HG03521 (cell line): ENCODE measurements at regions not wholly inside any gene's neighbourhood (a gene's known extent, or its start where the extent isn't known, plus 50 kb on each side); places are given as distances from the start of the nearest gene placed in this dataset.
A peak's percentile ranks its signal among the peaks of the same experiment; 100 is the strongest.
"Not testable (repeated sequence)": the region's sequence is repeated elsewhere in the genome, so short reads cannot be mapped to it uniquely, and the experiment has no call there.

Source experiments
- ATAC-seq: cut with Tn5 transposase; IDR thresholded peaks from one replicate; pipeline ENCODE4 v1.9.1; 2021; ENCODE audit warnings: mild to moderate bottlenecking, moderate library complexity; ENCODE audit not compliant: unreplicated experiment

GRCh38 chr4:78660559-78660958, 109.0 kb downstream of the ANXA3 start:
- ATAC-seq, result no peak

- no peak for ATAC-seq
Observed at GRCh38 chr4:78661086-78661690, 109.6 kb downstream of the ANXA3 start.

GRCh38 chr4:78661921-78662521, 110.5 kb downstream of the ANXA3 start:
- ATAC-seq, result peak; percentile 82

GRCh38 chr4:78662658-78663057, 111.1 kb downstream of the ANXA3 start:
- ATAC-seq, result no peak

- not testable (repeated sequence) for ATAC-seq
Observed at GRCh38 chr4:78664296-78664695, 111.9 kb upstream of the BMP2K start.

GRCh38 chr4:78665216-78665770, 110.9 kb upstream of the BMP2K start:
- ATAC-seq, result no peak

- ATAC-seq, result no peak
Observed at GRCh38 chr4:78666830-78667258, 109.3 kb upstream of the BMP2K start.

GRCh38 chr4:78667325-78667724, 108.8 kb upstream of the BMP2K start:
- no peak for ATAC-seq

GRCh38 chr4:78667764-78668163, 108.4 kb upstream of the BMP2K start:
- peak; percentile 53 for ATAC-seq

- no peak for ATAC-seq
Observed at GRCh38 chr4:78669453-78669852, 106.7 kb upstream of the BMP2K start.

GRCh38 chr4:78671903-78672815, 104.0 kb upstream of the BMP2K start:
- no peak for ATAC-seq

GRCh38 chr4:78673337-78673736, 102.8 kb upstream of the BMP2K start:
- no peak for ATAC-seq

GRCh38 chr4:78675325-78675724, 100.8 kb upstream of the BMP2K start:
- ATAC-seq, result no peak

- ATAC-seq, result no peak
Observed at GRCh38 chr4:78682070-78682469, 94.1 kb upstream of the BMP2K start.

- no peak for ATAC-seq
Observed at GRCh38 chr4:78683352-78683751, 92.8 kb upstream of the BMP2K start.

- no peak for ATAC-seq
Observed at GRCh38 chr4:78684325-78685079, 91.6 kb upstream of the BMP2K start.

GRCh38 chr4:78687818-78688217, 88.3 kb upstream of the BMP2K start:
- no peak for ATAC-seq

- ATAC-seq, result no peak
Observed at GRCh38 chr4:78688366-78688765, 87.8 kb upstream of the BMP2K start.

- ATAC-seq, result no peak
Observed at GRCh38 chr4:78689261-78689660, 86.9 kb upstream of the BMP2K start.

- ATAC-seq, result no peak
Observed at GRCh38 chr4:78689700-78690323, 86.3 kb upstream of the BMP2K start.
